ENCODE measurements at regions not wholly inside any gene's neighbourhood (a gene's known extent, or its start where the extent isn't known, plus 50 kb on each side); places are given as distances from the start of the nearest gene placed in this dataset.

DNA sequence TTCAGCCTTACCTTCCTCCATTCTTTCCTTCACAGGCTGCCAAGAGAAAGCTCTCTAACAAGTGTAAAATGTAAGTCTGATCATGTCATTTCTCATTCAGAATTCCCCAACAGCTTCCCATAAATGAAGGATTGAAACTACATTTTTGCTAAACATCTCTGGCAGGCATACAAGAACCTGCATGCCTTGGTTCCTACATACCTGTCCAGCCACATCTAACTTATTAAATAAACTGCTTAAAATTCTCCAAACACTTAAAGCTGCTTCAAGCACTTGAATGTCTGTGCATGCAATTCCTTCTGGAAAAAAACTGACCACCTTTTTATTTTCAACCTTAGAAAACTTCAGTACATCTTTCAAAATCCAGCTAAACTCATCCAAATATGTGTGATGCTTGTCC lies 84.4 kb upstream of the DCN start:
- no peak overlapping the region for H3K4me3 ChIP-seq (ENCODE audit: low read depth, low read length)
- no peak for DNase-seq (ENCODE audit: low read depth)
- TF ChIP-seq POLR2A (IDR thresholded peaks at IDR 0.05; ENCODE audit: extremely low read depth, insufficient read length) (no peak), MYC (IDR thresholded peaks at IDR 0.05; ENCODE audit: low read depth, low read length) (no peak), CTCF (IDR thresholded peaks at IDR 0.05; ENCODE audit: low read depth, low read length) (no peak)
- TF ChIP-seq, protein P1, sequence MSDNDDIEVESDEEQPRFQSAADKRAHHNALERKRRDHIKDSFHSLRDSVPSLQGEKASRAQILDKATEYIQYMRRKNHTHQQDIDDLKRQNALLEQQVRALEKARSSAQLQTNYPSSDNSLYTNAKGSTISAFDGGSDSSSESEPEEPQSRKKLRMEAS (IDR thresholded peaks at IDR 0.05; ENCODE audit: low read depth, low read length): no peak

DNA sequence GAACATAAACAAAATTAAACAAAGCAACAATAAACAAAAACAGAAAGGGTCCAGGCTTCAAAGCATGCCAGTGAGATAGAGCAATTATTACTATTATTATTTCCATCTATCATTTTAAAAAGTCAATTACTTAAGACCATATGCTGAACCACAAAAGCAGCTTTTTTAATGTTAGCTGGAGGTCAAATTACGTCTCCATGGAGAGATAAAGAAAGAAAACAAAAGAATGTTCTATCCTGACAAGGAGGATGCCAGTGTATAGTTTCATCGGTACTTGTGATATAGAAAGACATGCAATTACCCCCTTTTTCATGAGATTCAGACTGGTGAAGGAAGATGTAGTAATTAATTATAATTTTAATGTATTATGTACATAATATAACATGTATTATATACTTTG lies 81.6 kb upstream of the DCN start:
- DNase-seq (ENCODE audit: low read depth): no peak
- TF ChIP-seq, protein P1 (IDR thresholded peaks at IDR 0.05; ENCODE audit: low read depth, low read length): no peak
- no peak overlapping the region for H3K4me3 ChIP-seq (ENCODE audit: low read depth, low read length)

- DNase-seq (ENCODE audit: low read depth): no peak
- no peak overlapping the region for H3K4me3 ChIP-seq (ENCODE audit: low read depth, low read length)
- TF ChIP-seq POLR2A (IDR thresholded peaks at IDR 0.05; ENCODE audit: extremely low read depth, insufficient read length): no peak
- TF ChIP-seq, protein P1 (IDR thresholded peaks at IDR 0.05; ENCODE audit: low read depth, low read length): no peak
These were observed 79.4 kb upstream of the DCN start for GRCh38 chr12:91261820-91262676.

DNA sequence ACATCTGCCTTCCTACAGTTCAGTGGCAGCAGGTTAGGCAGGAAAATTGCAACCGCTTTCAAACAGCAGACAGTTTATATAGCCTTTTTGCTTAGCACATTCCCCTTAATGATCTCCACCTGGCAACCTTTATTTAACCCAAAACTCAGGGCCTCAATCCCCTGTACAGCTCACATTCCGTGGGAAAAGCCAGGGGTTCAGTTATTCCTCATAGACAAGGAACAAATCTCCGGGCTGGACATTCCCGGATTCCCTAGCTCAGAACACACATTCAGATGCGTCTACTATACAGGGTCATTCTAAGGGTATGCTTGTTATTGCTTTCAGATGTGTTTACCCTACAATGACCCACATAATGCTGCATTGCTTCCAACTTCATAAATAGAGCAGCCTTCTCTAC lies 73.8 kb upstream of the DCN start:
- no peak overlapping the region for H3K4me3 ChIP-seq (ENCODE audit: low read depth, low read length)
- no peak for DNase-seq (ENCODE audit: low read depth)
- TF ChIP-seq, protein P1 (IDR thresholded peaks at IDR 0.05; ENCODE audit: low read depth, low read length): no peak
- TF ChIP-seq POLR2A (IDR thresholded peaks at IDR 0.05; ENCODE audit: extremely low read depth, insufficient read length): no peak
- no peak for TF ChIP-seq CTCF (IDR thresholded peaks at IDR 0.05; ENCODE audit: low read depth, low read length)
- TF ChIP-seq MYC (IDR thresholded peaks at IDR 0.05; ENCODE audit: low read depth, low read length): no peak

- no peak for DNase-seq (ENCODE audit: low read depth)
- H3K4me3 ChIP-seq (ENCODE audit: low read depth, low read length): no peak overlapping the region
- TF ChIP-seq POLR2A (IDR thresholded peaks at IDR 0.05; ENCODE audit: extremely low read depth, insufficient read length): no peak
- TF ChIP-seq MYC (IDR thresholded peaks at IDR 0.05; ENCODE audit: low read depth, low read length): no peak
- TF ChIP-seq, protein P1 (IDR thresholded peaks at IDR 0.05; ENCODE audit: low read depth, low read length): no peak
- TF ChIP-seq CTCF (IDR thresholded peaks at IDR 0.05; ENCODE audit: low read depth, low read length): no peak
These were observed 69.7 kb upstream of the DCN start for GRCh38 chr12:91252341-91252740.

DNA sequence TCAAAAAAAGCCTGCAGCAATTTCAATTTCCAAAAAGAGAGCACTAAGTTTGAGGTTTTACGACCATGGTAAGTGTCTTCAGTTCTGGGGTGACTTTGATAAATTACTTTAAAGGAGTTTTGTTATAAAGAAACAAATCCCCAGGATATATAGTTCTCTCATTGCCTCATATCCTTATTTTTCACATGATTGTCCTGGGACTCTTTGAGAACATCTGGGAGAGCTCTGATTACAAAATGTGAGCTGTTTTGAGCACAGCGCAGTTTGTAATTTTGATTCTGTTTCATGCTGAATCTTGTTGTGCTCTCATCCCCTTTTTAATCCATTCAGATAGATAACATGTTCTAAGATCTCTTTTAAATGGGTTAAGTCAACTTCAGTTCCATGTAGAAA lies 67.7 kb upstream of the DCN start:
- DNase-seq (ENCODE audit: low read depth): no peak
- no peak for TF ChIP-seq POLR2A (IDR thresholded peaks at IDR 0.05; ENCODE audit: extremely low read depth, insufficient read length)
- no peak for TF ChIP-seq MYC (IDR thresholded peaks at IDR 0.05; ENCODE audit: low read depth, low read length)
- TF ChIP-seq, protein P1 (IDR thresholded peaks at IDR 0.05; ENCODE audit: low read depth, low read length): no peak
- no peak for TF ChIP-seq CTCF (IDR thresholded peaks at IDR 0.05; ENCODE audit: low read depth, low read length)
- no peak overlapping the region for H3K4me3 ChIP-seq (ENCODE audit: low read depth, low read length)
